Stimulated activated naive B cell treated with anti-CD40 and anti-IgM and Interleukin-4, amounts not matched to agents 10 μg/mL and 1 μg/mL and 100 μg/mL, for 72 hours (primary cell): ENCODE measurements at regions not wholly inside any gene's neighbourhood (a gene's known extent, or its start where the extent isn't known, plus 50 kb on each side); places are given as distances from the start of the nearest gene placed in this dataset.
"Not testable (repeated sequence)": the region's sequence is repeated elsewhere in the genome, so short reads cannot be mapped to it uniquely, and the experiment has no call there.

Source experiments
- ATAC-seq, 2 donors: fragments of 150-1000 bp; cut with Tn5 transposase; replicated peaks; 2 replicates each; pipeline ENCODE4 v1.10.0; 2021; ENCODE audit warnings: moderate library complexity in 1 of 2
- DNase-seq: peaks from one replicate; pipeline ENCODE4 v3.0.0; 2021
- H3K27ac Mint-ChIP-seq: one replicate; pipeline ENCODE4 v1.8.0; 2022; ENCODE audit warnings: mild to moderate bottlenecking, mixed read lengths
- H3K27me3 Mint-ChIP-seq, 2 donors: one replicate each; pipeline ENCODE4 v1.8.0; 2022; ENCODE audit warnings: mixed read lengths in 2 of 2
- H3K36me3 Mint-ChIP-seq, 2 donors: one replicate each; pipeline ENCODE4 v1.8.0; 2022; ENCODE audit warnings: mixed read lengths in 2 of 2, mild to moderate bottlenecking in 1 of 2
- H3K4me1 Mint-ChIP-seq, 2 donors: one replicate each; pipeline ENCODE4 v1.8.0; 2022; ENCODE audit warnings: mixed read lengths in 2 of 2, mild to moderate bottlenecking in 1 of 2
- H3K4me3 Mint-ChIP-seq, 2 donors: one replicate each; pipeline ENCODE4 v1.8.0; 2022; ENCODE audit warnings: mild to moderate bottlenecking in 2 of 2, mixed read lengths in 2 of 2, moderate library complexity in 1 of 2
- H3K9me3 Mint-ChIP-seq, 2 donors: one replicate each; pipeline ENCODE4 v1.8.0; 2022; ENCODE audit warnings: mixed read lengths in 2 of 2, mild to moderate bottlenecking in 1 of 2

- Mint-ChIP-seq H3K9me3 (no peaks in the 10 kb centered on the region), H3K27me3 (peaks cover 6 to 10% of the 10 kb centered on the region in 2 donors)
- ATAC-seq = no peak
Observed at GRCh38 chr21:15199414-15200383, 134.9 kb upstream of the NRIP1 start.

GRCh38 chr21:15203740-15204139, 138.9 kb upstream of the NRIP1 start:
- Mint-ChIP-seq H3K4me1 (peaks cover 15% of the 10 kb centered on the region in 2 donors), H3K36me3 (no peaks in the 10 kb centered on the region), H3K27ac (no peak overlapping the region), H3K27me3 (peaks cover 21 to 35% of the 10 kb centered on the region in 2 donors), H3K4me3 (no peak overlapping the region), H3K9me3 (no peaks in the 10 kb centered on the region)
- ATAC-seq (no peak), DNase-seq (no peak)

More at GRCh38 chr21:15199414-15200383, 134.9 kb upstream of the NRIP1 start:
- no peak for DNase-seq
- Mint-ChIP-seq H3K4me1 (no peaks in the 10 kb centered on the region), H3K36me3 (no peaks in the 10 kb centered on the region), H3K4me3 (no peak overlapping the region), H3K27ac (no peak overlapping the region)

DNA sequence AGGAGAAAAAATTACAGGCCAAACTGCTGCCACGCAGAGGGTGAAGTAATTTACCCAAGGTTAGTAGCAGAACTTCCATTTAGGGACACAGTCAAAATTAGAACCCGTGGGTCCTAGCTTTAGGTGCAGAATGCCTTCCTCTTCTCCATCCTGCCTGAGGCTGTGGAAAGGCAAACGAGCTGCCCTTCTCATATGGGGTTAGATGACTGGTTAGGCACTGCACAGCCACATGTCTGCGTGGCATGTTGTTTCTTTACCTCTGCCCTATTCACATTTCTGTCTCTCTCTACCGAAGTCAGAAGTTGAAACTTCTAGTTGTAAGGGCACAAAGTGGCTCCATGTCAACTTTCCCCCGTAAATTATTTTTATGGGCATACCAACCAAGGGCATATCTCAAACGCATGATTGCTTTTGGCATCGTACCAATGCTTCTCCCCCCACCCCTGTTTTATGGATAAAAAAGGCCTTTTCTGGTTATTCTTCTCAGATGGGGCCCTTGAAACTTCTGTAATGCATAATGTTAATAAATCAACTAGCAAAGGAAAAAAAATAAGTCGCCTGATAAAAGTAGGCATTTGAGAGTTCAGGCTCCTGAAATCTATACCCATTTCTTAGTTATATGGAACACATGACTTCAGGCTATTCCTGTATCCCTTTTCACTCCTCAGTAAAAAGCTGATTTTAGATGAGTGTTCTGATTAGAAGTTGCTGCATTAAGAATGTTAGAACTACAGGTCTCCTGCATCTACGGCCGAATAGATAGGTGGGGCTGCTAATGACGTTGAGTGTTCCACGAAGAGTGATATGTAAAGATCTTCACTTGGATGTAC, 139.6 kb upstream of the NRIP1 start:
- H3K27ac Mint-ChIP-seq = no peak overlapping the region
- no peak overlapping the region for H3K4me3 Mint-ChIP-seq
- no peak for DNase-seq
- no peaks in the 10 kb centered on the region for H3K36me3 Mint-ChIP-seq
- no peaks in the 10 kb centered on the region for H3K9me3 Mint-ChIP-seq
- H3K27me3 Mint-ChIP-seq = peaks cover 21 to 41% of the 10 kb centered on the region in 2 donors
- peaks cover 15% of the 10 kb centered on the region in 2 donors for H3K4me1 Mint-ChIP-seq
- ATAC-seq = no peak

- Mint-ChIP-seq H3K4me1 (peaks cover 15% of the 10 kb centered on the region in 2 donors), H3K27me3 (peaks cover 21 to 46% of the 10 kb centered on the region in 2 donors)
Observed at GRCh38 chr21:15204970-15205286, 140.1 kb upstream of the NRIP1 start.

GRCh38 chr21:15206514-15206913, 141.7 kb upstream of the NRIP1 start:
- peaks cover 15 to 29% of the 10 kb centered on the region in 2 donors for H3K4me1 Mint-ChIP-seq
- H3K27me3 Mint-ChIP-seq = peaks cover 21 to 54% of the 10 kb centered on the region in 2 donors
- DNase-seq = no peak
- H3K36me3 Mint-ChIP-seq = no peaks in the 10 kb centered on the region
- peak overlapping the region in 1 of 2 donors; percentile 28 for H3K4me3 Mint-ChIP-seq
- H3K27ac Mint-ChIP-seq = no peak overlapping the region
- H3K9me3 Mint-ChIP-seq = no peaks in the 10 kb centered on the region
- ATAC-seq = peak; percentile 93 to 94

More at GRCh38 chr21:15204970-15205286, 140.1 kb upstream of the NRIP1 start:
- H3K4me3 Mint-ChIP-seq = no peak overlapping the region
- ATAC-seq = no peak
- no peaks in the 10 kb centered on the region for H3K9me3 Mint-ChIP-seq
- H3K27ac Mint-ChIP-seq = no peak overlapping the region
- DNase-seq = no peak
- H3K36me3 Mint-ChIP-seq = no peaks in the 10 kb centered on the region

- H3K4me1 Mint-ChIP-seq = peaks cover 16 to 33% of the 10 kb centered on the region in 2 donors
- DNase-seq (no peak), ATAC-seq (no peak)
- H3K27me3 Mint-ChIP-seq = peaks cover 21 to 54% of the 10 kb centered on the region in 2 donors
- H3K4me3 Mint-ChIP-seq = no peak overlapping the region
- H3K36me3 Mint-ChIP-seq = no peaks in the 10 kb centered on the region
- H3K27ac Mint-ChIP-seq = no peak overlapping the region
- no peaks in the 10 kb centered on the region for H3K9me3 Mint-ChIP-seq
Observed at GRCh38 chr21:15207231-15207630, 142.4 kb upstream of the NRIP1 start.

DNA sequence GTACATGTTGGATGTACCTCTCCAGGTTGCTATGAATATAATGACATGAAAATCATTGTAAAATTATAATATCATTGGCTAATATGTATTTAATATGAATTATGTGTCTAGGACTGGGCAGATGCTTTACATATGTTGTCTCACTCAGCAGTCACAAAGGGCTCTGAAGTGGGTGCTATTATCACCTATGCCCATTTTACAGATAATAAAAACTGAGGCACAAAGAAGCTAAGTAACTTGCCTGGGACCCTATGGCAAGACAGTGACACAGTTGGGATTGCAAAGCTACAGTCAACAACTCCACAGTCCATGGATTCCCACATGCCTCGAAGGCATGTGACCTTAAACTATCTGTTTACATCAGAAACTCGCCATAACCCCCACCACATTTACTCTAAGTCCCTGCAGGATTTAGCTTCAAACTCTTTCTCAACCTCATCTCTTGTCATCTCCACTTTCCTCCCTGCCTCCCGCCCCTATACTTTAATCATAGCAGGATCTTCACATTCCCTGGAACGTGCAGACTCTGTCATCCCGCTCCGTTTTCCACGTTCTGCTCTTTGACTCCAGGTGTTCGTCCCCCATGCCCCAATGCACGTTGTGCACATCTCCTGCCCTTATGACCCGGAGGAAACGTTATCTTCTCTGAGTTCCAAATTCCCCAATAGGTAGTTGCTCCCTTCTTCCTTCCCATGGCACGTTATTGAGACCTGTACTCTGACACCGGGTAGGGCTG, 143.0 kb upstream of the NRIP1 start:
- H3K4me3 Mint-ChIP-seq = no peak overlapping the region
- peaks cover 21 to 54% of the 10 kb centered on the region in 2 donors for H3K27me3 Mint-ChIP-seq
- no peak overlapping the region for H3K27ac Mint-ChIP-seq

DNA sequence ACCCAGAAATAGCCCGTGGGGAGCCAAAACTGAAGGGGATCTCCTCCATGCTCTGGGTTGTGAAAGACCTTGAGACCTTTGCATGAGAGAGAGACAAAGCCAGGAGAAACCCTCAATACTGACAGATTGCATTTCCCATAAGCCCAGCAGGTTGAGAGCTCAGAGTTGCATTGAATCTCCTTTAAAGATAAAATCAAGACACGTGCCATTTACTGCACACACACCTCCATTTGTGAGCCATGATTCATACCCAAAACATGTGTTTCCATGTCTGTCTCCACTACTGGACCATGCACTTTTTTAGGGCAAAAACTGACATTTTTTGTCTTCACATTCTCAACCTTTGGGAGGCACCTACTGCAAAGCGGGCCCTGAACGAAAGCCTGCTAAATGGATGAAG, 144.0 kb upstream of the NRIP1 start:
- Mint-ChIP-seq H3K36me3 (no peaks in the 10 kb centered on the region), H3K4me3 (no peak overlapping the region), H3K27me3 (peaks cover 20 to 53% of the 10 kb centered on the region in 2 donors), H3K9me3 (no peaks in the 10 kb centered on the region), H3K27ac (no peak overlapping the region), H3K4me1 (peaks cover 19 to 38% of the 10 kb centered on the region in 2 donors)
- ATAC-seq (no peak), DNase-seq (no peak)

More for the DNA sequence above, 143.0 kb upstream of the NRIP1 start:
- DNase-seq (no peak), ATAC-seq (no peak)
- no peaks in the 10 kb centered on the region for H3K36me3 Mint-ChIP-seq
- H3K9me3 Mint-ChIP-seq = no peaks in the 10 kb centered on the region
- peaks cover 16 to 35% of the 10 kb centered on the region in 2 donors for H3K4me1 Mint-ChIP-seq

- DNase-seq = no peak
- Mint-ChIP-seq H3K4me3 (no peak overlapping the region), H3K36me3 (no peaks in the 10 kb centered on the region), H3K9me3 (no peaks in the 10 kb centered on the region), H3K27me3 (peaks cover 19 to 48% of the 10 kb centered on the region in 2 donors), H3K27ac (no peak overlapping the region), H3K4me1 (peaks cover 19 to 38% of the 10 kb centered on the region in 2 donors)
- no peak for ATAC-seq
Observed at GRCh38 chr21:15209224-15209623, 144.4 kb upstream of the NRIP1 start.

DNA sequence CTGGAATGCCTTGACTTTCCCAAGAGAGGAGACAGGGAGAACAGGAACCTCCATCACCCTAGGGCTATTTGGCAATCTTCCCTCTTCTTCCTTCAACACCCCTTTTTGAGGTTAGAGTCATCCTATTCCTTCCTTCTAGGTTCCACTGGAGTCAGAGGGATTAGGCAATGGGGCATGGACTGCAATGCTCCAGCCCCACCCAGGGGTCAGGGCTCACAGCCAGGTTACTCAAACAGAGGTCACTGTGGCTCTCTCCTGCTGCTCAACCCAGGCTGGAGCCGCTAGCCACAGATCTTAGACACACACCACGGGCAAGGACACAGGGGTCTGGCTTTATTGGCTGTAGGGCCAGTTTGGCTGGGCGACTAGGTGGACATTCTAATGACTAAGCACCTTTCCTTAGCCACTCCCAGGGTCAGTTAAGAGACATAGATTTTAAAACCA, 145.5 kb upstream of the NRIP1 start:
- ATAC-seq (no peak), DNase-seq (no peak)
- Mint-ChIP-seq H3K36me3 (no peaks in the 10 kb centered on the region), H3K27me3 (peaks cover 10 to 38% of the 10 kb centered on the region in 2 donors), H3K9me3 (no peaks in the 10 kb centered on the region), H3K27ac (no peak overlapping the region), H3K4me1 (peaks cover 19 to 38% of the 10 kb centered on the region in 2 donors), H3K4me3 (no peak overlapping the region)

GRCh38 chr21:15211491-15212133, 146.8 kb upstream of the NRIP1 start:
- H3K27ac Mint-ChIP-seq = no peak overlapping the region
- no peak overlapping the region for H3K4me3 Mint-ChIP-seq
- no peaks in the 10 kb centered on the region for H3K9me3 Mint-ChIP-seq
- H3K36me3 Mint-ChIP-seq = no peaks in the 10 kb centered on the region
- peaks cover 14 to 31% of the 10 kb centered on the region in 2 donors for H3K4me1 Mint-ChIP-seq
- no peak for ATAC-seq
- H3K27me3 Mint-ChIP-seq = peaks cover 8 to 30% of the 10 kb centered on the region in 2 donors
- DNase-seq = no peak

DNA sequence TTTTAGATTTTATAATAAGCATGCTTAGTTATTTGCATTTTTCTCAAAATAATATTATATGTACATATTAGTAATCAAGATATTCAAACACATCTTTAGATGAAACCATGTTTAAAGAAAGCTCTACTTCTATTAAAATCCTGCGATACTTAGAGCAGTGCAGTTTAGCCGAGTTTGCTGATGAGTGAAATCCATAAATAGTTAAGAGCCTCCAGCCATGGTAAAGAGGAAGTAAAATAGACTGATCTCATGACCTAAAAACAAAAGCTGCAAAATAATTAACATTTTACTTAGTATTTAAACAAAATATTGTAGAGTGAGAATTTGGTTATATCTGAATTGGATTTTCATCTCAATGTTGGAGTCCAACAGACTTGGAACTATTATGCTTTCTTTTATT, 147.4 kb upstream of the NRIP1 start:
- Mint-ChIP-seq H3K27me3 (peaks cover 8 to 30% of the 10 kb centered on the region in 2 donors), H3K4me1 (peaks cover 10 to 26% of the 10 kb centered on the region in 2 donors), H3K27ac (no peak overlapping the region), H3K4me3 (no peak overlapping the region), H3K36me3 (no peaks in the 10 kb centered on the region), H3K9me3 (no peaks in the 10 kb centered on the region)
- ATAC-seq (peak; percentile 83 to 85), DNase-seq (no peak)

DNA sequence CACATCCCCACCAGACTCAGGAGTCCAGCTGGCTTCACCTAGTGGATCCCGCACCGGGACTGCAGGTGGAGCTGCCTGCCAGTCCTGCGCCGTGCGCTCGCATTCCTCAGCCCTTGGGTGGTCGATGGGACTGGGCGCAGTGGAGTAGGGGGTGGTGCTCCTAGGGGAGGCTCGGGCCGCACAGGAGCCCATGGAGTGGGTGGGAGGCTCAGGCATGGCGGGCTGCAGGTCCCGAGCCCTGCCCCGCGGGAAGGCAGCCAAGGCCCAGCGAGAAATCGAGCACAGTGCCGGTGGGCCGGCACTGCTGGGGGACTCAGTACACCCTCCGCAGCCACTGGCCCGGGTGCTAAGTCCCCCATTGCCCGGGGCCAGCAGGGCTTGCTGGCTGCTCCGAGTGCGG, 153.7 kb upstream of the NRIP1 start:
- not testable (repeated sequence) for H3K9me3 Mint-ChIP-seq, H3K4me3 Mint-ChIP-seq, DNase-seq, H3K36me3 Mint-ChIP-seq, H3K27me3 Mint-ChIP-seq, H3K27ac Mint-ChIP-seq, ATAC-seq
- H3K4me1 Mint-ChIP-seq = peaks cover 14 to 29% of the 10 kb centered on the region in 2 donors
